NCI-H345 treated with DMSO at 0.1 percent for 48 hours (cell line): ENCODE measurements at regions not wholly inside any gene's neighbourhood (a gene's known extent, or its start where the extent isn't known, plus 50 kb on each side); places are given as distances from the start of the nearest gene placed in this dataset.

ENCODE experiments used
- DNase-seq: peaks from one replicate; lab custom pipeline; 2025; ENCODE audit not compliant: unreplicated experiment; lab: John Stamatoyannopoulos, UW

DNA sequence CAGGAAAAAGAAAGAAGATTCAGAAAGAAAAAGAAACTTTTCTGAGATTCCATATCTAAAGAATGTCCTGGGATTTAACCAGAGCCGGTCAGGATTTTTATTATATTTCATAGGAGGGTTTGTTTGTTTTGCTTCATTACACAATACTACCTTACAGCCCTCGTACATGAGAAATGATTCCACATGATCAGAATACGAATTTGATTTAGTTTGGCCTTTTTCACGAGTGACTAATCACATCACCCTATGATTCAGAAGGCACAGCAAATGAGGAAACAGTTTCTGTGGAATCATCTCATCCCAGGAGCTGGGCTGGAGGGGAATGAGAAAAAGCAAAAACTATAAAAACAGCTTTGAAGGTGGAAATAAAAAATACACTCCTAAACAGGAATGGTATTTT is 54.7 kb upstream of the VWC2 start:
- DNase-seq: no peak

DNA sequence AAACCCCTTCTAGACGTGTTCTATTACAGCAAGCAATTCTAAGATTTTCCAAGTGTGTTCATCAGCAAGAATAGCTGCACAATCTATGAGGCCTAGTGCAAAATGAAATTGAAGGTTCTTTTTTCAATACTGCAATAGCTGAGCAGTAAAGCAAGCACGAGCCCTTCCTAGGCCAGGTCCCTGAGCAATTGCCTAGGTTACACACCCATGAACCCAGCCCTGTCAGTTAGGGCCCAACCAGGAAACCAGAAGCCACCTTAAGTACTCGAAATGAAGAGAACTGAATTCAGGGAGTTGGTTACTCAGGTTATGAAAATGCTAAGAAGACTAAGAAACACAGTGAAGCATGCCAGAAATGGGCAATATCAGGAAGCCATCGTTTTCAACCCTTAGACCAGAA is 52.0 kb upstream of the VWC2 start:
- DNase-seq: no peak
